ENCODE measurements at regions not wholly inside any gene's neighbourhood (a gene's known extent, or its start where the extent isn't known, plus 50 kb on each side); places are given as distances from the start of the nearest gene placed in this dataset.
A peak's percentile ranks its signal among the peaks of the same experiment; 100 is the strongest.
"Not testable (repeated sequence)": the region's sequence is repeated elsewhere in the genome, so short reads cannot be mapped to it uniquely, and the experiment has no call there.

DNA sequence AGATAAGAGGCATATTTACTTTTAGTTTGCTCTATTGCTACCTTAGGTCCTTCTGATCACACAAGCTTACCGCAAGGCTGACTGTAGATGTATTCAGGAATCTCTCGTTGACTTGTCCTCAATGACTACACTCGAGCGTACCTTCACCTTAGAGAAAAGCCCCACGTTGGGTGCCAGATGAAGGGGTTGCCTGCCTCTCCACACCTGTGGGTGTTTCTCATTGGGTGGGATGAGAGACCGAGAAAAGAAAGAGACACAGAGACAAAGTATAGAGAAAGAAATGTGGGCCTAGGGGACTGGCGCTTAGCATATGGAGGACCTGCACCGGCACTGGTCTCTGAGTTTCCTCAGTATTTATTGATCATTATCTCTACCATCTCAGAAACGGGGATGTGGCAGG, 51.8 kb downstream of the ASCL4 start:
- DNase-seq: no peak

DNA sequence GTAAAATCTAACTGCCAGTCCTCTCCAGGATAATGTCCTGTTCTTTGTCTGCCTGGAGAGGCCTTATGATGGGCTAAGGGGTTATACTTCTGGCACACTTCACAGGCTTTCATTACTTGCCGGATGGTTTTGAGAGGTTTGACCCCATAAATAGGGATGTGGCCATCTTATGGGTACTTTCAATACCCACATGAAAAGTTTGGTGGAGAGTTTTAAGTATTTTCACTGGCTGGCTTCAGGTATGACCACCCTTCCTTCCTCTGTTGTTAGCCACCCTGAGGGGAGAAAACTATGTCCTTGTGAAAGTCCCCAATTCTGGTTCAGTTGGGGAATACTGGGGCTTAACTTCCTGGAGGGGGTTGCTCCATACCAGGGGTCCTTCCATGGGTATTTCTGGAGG, 54.8 kb downstream of the ASCL4 start:
- DNase-seq: no peak

DNA sequence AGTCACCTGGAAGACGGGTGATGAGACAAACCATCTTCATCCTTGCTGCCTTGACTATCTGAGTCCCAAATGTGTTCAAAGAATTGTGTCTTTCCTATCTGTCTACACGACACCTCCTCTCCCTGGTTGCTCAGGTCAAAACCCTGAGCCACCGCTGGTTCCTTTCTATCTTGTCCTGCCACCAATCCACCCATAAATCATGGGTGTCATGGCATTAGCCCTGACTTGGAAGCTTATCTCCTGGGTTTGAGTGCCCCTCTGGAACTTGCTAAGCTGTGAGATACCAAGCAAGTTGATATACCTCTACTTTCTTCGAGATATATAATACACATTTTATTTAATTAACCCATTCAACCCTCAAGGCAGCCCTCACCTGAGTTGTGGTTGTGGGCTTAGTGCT, 57.9 kb downstream of the ASCL4 start:
- no peak for DNase-seq

DNA sequence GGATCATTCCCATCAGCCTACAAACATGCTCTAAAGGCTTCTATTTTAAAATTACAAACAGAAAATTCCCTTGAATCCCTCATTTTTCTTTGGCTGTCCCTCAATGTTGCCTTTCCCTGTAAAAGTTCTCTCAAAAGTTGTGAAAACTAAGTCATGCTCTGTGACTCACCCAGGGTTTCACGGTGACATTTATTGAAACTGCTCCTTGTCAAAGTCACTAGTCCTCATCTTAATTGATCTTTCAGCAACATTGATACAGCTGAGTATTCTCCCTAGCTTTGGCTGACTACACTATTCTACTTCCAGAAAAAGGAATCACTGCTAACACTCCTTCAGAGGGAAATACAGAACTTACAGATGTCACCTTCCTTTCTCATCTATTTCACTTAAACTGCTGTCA, 65.7 kb downstream of the ASCL4 start:
- DNase-seq: no peak

DNA sequence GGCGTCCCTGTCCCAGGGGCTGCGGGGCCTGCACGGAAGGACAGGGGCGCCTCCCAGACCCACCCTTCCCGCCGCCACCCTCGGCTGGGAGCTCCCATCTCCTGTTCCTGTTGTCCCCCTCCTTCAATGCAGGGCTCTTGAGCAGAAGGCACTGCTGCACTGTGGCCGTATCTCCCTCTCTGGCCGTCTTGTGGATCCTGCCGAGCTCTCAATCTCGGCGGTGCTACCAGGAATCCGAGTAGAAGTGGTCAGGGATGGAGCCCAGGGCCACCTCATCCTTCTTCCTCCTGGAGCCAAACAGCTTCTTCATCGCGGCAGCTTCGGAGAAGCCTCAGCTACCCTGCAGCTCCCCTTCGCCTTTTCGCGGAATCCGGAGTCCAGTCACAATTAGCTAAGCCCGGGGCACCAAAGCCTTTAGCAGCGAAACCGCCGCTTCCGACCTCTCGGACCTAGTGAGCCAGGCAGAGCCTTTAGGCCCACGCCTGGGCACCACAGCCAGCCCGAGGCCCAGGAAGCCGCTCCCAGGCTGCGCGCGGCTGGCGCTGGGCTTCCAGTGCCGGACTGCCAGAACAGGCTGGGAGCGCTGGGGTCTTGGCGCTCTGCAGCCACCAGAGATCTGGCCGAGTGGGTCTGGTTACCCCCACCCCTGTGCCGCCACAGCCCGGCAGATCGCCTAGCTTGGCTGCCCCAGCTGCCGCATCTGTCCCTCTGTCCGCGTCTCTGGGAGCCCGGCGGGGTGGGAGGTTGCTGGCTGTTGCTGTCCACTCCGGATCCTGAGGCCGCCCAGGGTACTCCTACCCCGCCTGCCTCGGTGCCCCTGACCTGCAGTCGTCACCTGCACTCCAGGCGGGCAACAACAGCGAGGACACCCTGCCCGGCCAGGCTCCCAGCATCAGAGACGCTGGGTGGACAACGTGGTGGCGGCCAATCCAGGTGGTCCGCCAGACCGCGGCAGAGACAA, 69.1 kb downstream of the ASCL4 start:
- peak in 1 of 2 experiments; percentile 43 for DNase-seq

DNA sequence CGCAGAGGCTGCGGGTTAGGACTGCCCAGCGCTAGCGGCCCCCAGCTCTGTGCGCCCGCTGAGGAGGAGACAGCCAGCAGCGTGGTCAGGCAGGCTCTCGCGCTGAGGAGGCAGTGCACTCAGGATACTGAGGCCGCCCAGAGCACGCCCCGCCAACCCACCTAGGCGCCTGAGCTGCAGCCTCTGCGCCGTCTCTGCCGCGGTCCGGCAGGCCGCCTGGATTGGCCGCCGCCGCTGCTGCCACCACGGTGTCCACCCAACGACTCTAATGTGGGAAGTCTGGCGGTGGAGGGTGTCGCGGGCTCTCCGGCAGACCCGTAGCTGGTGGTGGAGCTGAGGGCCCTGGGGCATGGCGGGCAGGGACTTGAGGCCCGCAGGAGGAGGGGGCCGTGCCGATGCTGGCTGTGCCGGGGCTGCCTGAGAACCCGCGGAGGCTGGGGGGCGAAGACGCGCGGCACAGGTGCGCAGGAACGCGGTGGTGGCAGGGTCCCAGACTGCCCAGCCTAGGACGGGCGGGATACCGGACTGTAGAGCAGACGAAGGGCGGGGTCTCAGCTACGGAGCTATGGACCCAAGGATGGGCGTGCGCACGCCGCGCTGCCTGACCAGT, 69.9 kb downstream of the ASCL4 start:
- DNase-seq: no peak

DNA sequence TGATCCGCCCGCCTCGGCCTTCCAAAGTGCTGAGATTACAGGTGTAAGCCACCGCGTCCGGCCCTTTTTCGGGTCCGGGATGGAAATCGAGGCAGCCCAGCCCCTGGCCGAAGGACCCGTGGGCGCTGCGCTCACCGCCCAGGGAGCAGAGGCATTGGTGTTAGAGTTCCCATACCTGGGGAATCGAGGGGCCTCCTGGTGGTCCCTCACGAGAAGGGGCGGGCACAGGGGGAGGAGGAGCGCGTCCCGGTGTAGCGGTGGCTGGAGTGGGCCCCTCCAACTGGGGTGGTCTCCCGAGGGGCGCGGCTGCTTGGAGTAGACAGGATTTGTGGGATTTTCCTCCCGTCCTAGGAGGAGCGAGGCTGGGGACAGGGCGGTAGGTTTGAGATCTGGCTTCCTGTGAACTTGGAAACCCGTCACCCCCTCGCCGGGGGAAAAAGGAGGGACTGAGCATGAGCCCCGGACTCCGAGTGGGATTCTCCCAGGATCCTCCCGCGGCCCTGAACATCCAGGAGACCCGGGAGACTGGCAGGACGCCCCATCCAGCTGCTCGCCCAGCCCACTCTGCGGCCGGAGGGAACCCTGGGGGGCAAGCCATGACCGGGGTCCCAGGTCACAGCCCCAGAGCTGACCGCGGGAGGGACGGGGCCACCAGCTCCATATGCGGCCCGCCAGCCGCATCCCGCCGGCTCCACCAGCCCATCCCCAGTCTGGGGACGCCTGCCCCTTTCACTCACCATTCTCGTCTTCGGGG, 70.9 kb downstream of the ASCL4 start:
- peak in 1 of 2 experiments; percentile 18 for DNase-seq

DNA sequence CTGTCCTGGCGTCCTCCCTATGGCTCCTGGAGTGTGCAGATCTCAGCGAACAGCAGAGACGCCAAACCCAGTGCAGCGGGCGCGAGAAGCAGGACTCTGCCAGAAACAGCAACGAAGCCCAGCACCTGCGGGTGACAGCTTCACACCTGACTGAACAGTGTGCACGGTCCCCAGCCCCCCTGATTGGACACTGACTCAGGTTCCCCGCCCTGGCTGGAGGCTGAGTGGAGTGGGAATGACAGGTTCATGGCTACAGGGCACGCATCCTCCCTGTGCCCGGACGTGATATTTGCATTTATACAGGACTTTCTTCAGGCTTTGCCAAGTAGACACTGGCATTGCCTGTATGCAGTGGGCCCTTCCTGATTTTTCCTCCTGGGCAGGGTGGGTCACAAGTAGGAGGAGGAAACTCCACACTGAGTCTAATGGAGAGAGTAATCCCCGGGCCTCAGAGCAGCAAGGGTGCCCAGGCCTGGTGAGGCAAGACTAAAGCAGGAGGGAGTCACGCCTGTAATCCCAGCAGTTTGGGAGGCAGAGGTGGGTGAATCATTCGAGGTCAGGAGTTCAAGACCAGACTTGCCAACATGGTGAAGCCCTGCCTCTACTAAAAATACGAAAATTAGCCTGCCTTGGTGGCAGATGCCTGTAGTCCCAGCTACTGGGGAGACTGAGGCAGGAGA, 71.6 kb downstream of the ASCL4 start:
- no peak for DNase-seq

DNA sequence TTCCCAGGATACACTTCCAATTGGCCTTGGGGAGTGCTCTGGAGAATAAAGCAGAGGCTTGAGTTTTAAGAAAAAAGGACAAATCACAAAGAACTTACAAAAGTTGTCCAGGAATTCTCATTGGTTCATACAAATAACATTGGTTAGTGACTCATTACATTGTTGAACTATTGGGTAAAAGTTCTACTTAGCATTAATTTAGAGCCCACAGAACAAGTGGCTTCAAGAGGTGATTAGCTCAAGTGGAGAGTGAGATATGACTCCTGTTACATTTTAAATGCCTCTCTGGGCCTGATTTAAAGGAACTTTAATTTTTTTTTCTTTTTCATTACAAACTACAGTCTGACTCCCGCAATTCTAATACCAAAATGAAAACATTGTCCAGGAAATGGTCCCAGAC, 72.9 kb downstream of the ASCL4 start:
- DNase-seq: peak in 1 of 2 experiments; percentile 22

DNA sequence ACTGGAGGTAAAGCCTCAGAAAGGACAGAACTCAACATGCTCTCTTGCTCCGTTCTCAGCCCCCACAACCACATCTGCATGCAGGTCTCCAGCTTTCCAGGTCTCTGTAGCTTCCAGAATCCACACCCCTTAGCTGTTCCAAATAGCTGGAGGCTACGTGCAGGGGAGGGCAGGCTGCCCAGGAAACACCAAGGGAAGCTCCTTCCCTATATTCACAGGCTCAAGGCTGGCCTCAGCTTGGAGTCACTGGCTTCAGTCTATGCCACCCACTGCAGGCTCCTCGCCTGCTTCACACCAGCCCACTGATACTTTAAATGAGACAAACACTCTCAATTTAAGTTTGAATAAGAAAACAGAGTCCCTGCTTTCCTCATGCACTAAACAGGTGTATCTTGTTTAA, 73.3 kb downstream of the ASCL4 start:
- no peak for DNase-seq

DNA sequence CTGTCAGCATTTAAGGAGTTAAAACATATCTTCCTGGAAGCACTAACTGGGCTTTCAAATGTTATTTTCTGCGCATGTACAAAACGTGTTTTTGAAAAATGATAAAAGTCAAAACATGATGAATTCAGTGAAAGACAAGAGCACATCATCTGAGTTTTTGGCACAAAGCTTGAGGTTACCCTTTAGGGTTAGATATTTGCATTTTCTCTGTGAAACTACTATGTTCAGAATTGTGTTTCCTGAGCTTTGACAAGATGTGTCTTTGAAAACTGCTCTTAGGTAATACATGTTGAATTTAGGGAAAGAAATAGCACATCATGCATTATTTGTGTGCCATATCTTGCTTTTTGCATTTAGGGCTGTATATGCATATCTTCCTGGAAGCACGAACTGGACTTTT, 79.0 kb downstream of the ASCL4 start:
- DNase-seq: no peak

DNA sequence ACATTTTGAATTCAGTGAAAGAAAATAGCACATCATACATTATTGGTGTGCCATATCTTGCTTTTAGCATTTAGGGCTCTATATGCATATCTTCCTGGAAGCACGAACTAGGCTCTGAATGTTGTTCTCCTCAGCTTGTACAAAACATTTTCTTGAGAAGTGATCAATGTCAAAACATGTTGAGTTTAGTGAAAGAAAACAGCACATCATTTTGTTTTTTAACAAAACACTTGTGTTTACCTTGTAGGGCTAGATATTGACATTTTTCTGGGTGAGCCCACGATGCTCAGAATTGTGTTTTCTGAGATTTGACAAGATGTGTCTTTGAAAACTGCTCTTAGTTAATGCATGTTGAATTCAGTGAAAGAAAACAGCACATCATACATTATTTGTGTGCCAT, 81.0 kb downstream of the ASCL4 start:
- no peak for DNase-seq

DNA sequence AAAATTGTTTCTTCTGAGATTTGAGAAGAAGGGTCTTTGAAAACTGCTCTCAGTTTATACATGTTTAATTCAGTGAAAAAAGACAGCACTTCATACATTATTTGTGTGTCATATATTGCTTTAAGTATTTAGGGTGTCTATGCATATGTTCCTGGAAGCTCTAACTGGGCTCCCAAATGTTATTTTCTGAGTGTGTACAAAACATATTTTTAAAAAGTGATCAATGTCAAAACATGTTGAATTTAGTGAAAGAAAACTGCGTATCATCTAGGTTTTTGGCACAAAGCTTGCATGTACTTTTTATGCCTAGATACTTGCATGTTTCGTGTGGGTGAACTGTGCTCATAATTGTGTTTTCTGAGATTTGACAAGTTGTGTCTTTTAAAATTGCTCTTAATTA, 81.6 kb downstream of the ASCL4 start:
- no peak for DNase-seq

DNA sequence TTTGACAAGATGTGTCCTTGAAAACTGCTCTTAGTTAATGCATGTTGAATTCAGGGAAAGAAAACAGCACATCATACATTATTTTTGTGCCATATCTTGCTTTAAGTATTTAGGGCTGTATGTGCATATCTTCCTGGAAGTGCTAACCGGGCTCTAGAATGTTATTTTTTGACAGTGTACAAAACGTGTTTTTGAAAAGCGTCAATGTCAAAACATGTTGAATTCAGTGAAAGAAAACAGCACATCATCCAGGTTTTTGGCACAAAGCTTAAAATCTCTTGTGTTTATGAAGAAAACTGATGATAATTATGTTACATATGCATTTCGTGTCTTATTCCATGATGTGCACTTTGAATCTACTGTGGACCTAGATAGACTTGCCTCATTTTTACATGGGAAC, 82.7 kb downstream of the ASCL4 start:
- no peak for DNase-seq

DNA sequence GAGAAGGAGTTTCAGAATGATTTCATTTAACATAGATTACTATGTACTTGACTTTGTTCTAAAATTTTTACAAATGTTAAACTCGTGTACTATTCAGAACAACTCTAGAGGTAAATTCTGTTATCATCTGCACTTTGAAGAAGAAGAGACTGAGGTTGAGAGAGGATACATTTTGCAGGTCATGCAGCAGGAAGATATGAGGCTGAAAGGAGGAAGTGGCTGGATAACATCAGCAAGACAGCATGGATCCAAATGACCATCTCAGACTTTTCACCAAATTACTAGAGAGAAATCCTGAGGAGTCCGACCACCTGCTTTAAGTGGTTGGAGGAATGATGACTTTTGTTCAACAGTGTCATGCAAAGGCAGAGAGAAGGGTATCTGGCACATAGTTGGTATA, 84.9 kb downstream of the ASCL4 start:
- no peak for DNase-seq

DNA sequence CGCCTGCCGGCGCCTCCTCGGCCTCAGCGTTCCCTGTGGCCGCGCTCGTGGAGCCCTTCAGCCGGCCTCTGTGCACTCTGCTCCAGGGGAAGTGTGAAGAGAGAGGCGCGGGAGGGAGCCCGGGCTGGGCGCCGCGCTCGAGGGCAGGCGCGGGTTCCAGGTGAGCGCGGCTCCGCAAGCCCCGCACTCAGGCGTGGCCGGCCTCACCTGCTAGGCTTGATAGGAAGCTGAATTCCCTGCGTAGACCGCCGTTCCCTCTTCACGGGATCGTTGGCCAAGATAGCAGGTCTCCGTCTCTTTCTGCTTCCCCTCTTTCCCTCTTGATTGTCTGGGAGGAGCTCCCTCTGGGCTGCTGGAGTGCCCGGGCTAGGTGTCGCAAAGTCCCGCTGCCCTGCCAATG, 89.7 kb downstream of the ASCL4 start:
- DNase-seq: peak in 1 of 2 experiments; percentile 24

DNA sequence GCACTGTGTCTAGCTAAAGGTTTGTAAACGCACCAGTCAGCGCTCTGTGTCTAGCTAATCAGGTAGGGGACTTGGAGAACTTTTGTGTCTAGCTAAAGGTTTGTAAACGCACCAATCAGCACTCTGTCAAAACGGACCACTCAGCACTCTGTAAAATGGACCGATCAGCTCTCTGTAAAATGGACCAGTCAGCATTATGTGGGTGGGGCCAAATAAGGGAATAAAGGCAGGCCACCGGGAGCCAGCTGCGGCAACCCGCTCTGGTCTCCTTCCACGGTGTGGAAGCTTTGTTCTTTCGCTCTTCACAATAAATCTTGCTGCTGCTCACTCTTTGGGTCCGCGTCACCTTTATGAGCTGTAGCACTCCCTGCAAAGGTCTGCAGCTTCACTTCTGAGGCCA, 90.2 kb downstream of the ASCL4 start:
- not testable (repeated sequence) for DNase-seq

DNA sequence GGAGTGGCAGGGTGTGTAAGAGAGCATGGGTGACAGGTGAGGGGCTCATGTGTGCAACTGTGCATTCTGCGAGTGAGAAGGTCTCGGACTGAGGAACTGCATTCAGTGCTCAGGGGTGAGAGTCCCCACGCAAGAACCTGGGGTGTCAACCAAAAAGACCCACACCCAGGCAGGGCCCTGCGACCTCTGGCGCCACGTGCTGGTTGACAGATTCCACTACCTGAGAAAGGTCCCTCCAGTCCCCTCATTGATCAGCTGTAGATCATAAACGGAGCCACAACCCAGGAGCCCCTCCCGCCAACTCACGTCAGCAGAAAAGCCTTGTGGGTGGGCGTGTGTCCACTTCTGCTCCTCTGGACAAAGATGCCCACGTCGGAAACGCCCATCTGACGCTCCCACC, 98.7 kb downstream of the ASCL4 start:
- DNase-seq: no peak

DNA sequence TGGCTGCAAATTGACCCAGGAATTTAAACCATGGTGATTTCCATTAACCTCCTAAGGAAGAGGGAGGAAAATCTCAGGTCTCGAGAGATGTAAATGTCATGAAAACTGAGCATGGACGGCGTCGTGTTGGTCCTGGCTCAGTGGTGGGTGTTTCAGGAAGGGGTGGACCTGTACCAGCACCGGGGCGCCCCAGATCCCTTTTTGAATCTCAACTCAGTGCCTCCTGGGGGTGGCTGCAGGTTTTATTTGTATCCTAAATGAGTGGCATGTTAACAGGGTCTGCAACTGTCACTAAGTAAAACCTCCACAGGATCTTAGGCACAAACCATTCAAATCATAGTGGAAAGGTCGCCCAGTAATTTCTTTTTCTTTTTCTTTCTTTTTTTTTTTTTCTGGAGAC, 101.3 kb downstream of the ASCL4 start:
- no peak for DNase-seq

DNA sequence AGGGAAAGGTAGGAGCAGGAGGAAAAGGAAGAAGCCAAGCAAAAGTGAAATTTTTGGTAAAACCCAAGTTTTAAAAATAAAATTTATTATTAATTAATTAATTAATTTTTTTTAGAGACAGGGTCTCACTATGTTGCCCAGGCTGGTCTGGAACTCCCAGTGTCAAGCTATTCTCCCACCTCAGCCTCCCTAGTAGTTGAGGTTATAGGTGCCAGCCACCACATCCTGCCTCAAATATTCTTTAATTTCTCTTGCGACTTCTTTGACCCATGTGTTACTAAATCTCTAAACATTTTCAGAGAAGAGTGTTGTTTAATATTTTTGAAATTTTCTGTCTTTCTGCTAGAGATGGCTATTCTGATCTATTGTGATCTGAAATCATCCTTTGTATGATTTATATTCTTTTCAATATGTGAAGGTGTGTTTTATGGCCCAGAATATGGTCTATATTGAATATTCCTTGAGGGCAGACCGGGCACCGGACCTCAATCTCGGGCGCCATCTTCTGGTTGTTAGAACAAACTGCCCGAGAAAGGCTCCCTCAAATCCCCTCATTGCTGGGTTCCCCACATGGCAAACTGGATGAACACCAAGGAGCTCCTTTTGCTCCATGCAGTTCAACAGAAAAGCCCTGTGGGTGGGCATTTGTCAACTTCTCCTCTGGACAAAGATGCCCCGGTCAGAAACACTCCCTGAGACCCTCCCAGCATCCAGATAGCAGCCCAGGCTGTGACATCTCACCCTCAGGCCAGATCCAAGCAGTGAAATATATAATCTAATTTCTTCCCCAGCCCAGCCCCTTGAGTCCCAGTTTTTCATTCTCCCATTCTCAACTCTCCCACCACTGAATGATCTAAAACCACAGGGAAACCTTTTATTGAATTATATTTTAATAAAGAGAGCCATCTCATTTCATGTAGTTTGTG, 110.5 kb downstream of the ASCL4 start:
- DNase-seq: peak; percentile 36 to 64

DNA sequence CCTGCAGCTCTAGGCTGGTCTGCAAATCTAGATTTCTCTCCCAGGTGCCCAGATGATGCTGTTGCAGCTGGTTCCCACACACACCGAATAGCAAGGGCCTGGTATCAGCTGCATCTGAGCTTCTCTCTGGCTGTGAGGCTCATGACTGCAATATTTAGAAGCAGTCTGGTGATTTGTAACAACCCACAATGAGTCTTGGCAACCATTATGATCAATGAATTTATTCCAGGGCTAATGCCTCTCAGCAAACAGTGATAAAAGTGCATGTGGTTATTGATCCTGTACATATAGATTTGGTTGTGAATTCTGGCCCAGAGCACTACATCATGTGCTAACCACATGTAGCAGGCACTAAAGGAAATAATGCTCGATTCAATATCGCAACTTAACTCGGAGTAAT, 114.3 kb downstream of the ASCL4 start:
- no peak for DNase-seq

DNA sequence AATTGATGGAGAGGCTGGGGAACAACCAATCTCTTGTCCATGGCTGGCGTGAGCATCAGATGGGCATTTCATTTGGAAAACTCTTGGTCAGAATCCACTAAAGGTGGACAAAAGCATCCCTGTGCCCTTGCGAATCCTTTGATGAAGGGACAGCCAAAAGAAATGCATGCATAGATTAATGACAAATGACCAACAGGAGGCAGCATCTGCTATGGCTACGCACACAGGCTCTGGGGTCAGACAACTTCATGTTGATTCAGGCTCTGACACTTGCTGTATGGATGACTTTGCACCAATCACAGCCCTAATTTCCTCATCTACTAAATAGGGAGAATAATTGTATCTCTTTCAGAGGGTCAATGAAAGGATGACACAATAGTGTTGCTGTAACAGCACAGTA, 117.5 kb downstream of the ASCL4 start:
- peak in 1 of 2 experiments; percentile 16 for DNase-seq
